HG02610 (cell line): ENCODE measurements at regions not wholly inside any gene's neighbourhood (a gene's known extent, or its start where the extent isn't known, plus 50 kb on each side); places are given as distances from the start of the nearest gene placed in this dataset.
"Not testable (repeated sequence)": the region's sequence is repeated elsewhere in the genome, so short reads cannot be mapped to it uniquely, and the experiment has no call there.

Experiments used
- ATAC-seq: cut with Tn5 transposase; IDR thresholded peaks from one replicate; pipeline ENCODE4 v1.9.1; 2021; ENCODE audit warnings: mild to moderate bottlenecking, moderate library complexity; ENCODE audit not compliant: unreplicated experiment

DNA sequence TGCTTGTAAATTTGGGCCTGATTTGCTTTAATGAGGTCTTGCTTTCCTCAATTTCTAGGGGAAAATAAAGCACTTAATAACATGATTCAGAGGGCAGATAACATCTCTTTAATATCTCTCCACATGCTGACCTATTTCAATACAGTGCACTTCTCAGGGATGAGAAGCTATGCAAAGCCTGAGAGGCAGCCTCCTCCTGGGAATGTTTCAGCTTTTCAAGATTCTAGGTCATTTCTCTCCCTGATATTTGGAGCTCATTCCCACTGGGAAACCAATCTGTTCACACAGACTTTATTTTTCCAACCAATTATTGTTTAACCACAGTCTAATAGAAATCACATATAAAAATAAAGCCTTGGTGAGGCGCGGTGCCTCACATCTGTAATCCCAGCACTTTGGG lies 67.0 kb upstream of the LSAMP start:
- ATAC-seq, result no peak

DNA sequence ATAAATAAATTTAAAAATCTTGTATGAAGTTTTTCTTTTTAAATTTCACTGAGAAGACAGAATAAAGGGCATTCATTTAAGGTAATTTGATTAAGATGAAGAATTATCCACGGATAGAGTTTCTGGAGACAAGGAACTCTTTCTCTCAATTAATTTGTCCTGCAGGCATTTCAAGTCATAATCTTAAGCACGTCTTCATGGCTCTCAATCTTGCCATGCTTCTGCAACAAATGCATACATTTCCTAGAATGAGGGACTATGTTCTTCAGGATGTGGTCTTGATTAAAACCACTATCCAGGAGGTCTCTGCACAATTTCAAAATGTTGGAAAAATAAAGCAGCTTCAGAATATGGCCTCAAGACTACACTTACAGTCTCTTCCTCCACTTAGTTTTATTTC lies 67.6 kb upstream of the LSAMP start:
- no peak for ATAC-seq

DNA sequence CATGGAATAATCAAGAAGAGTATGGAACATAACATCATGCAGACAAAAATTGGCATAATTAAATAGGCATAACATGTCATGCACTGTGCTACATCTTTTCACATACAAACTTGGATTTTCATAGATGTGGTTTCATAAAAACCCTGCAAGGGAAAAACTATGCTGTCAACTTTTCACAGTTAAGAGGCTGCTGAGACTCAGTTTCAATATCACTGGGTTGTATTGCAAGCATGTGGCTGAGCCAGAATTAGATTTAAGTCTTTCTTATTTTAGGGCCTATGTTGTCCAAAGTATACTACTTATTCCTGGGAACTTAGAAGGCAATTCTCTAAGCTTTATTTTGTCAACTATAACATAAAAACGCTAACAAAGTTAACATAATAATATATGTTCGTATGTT lies 70.7 kb upstream of the LSAMP start:
- no peak for ATAC-seq

GRCh38 chr3:116517308-116517707 lies 72.0 kb upstream of the LSAMP start:
- no peak for ATAC-seq

- not testable (repeated sequence) for ATAC-seq
Observed at GRCh38 chr3:116519101-116519500, 73.8 kb upstream of the LSAMP start.

DNA sequence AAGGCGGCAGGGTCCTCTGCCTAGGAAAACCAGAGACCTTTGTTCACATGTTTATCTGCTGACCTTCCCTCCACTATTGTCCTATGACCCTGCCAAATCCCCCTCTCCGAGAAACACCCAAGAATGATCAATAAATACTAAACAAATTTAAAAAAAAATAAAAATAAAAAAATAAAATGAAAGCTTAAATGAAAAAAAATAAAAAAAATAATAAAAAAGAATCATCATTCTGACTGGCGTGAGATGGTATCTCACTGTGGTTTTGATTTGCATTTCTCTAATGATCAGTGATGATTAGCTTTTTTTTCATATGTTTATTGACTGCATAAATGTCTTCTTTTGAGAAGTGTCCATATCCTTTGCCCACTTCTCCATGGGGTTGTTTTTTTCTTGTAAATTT lies 74.5 kb upstream of the LSAMP start:
- not testable (repeated sequence) for ATAC-seq

DNA sequence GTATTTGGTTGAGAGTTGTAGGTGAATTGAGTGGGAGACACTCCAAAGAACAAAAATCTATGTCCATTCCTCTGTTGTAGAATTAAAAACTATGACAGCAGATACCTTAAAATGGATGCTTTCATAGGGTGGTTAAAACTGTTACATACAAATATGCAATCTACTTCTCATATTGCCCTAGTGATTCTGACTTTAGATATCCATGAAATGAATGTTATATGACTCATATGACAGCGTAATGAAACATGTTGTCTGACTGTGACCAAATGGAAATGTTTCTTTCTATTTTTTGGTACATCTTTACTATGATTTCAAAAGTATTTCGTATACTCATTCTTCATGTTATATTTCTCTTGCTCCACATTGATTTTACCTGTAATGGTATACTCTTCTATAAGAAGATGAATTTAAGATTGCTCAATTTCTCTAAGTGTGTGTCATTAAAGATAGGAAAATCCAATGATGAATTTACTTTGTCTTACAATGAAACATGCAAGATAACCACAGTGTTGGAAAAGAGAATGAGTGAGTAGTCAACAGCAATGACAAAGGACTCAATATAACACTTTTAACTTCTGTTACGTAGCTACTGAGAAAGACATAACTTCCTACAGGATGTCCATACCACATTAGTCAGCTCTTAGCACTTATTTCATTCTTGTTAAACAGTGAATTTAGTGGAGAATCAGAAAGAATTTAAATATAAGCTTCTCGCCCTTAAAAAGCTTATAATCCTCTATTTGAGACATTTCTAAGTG lies 79.3 kb upstream of the LSAMP start:
- ATAC-seq, result no peak

DNA sequence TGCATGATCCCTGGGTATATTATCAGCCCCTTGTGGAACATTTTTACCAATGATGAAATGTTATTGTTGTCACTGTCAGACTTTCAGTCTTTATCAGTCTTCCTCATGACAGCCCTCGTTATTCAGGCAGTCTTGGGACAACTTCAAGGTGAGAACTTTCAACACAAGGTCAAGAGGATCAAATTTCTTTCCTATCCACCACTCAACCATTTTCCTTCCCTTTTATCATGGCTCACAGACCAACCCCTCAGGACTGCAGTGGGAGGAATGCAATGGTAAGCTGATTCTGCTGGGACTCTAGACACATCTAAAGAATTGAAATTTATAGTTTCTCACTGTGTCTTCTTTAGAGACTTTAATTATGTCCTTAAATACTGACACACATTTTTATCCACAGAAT lies 107.0 kb upstream of the LSAMP start:
- no peak for ATAC-seq

- no peak for ATAC-seq
Observed at GRCh38 chr3:116553355-116553754, 108.1 kb upstream of the LSAMP start.

GRCh38 chr3:116561529-116561928 lies 116.2 kb upstream of the LSAMP start:
- ATAC-seq, result no peak

DNA sequence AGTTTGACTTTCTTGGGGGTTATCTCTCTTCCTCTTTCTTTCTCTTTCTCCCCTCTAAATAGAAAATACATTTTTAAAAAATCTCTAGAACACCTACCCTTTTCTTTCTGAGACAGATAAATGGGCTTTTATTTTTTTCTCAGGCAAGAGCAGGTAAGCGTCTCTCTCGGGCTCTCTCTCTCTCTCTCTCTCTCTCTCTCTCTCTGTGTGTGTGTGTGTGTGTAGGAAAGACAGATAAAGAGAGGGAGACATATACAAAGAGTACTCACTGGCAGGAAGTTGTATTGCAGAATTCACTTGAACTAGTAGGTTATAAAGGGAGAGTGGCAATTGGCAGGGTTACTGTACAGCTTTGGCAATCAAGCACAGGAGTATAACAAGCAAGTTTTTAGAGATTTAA lies 118.1 kb upstream of the LSAMP start:
- ATAC-seq, result no peak

GRCh38 chr3:116566478-116566960 lies 121.2 kb upstream of the LSAMP start:
- no peak for ATAC-seq

GRCh38 chr3:116569611-116570010 lies 124.3 kb upstream of the LSAMP start:
- ATAC-seq, result no peak

GRCh38 chr3:116579840-116580239 lies 129.7 kb upstream of the TUSC7 start:
- ATAC-seq, result no peak

DNA sequence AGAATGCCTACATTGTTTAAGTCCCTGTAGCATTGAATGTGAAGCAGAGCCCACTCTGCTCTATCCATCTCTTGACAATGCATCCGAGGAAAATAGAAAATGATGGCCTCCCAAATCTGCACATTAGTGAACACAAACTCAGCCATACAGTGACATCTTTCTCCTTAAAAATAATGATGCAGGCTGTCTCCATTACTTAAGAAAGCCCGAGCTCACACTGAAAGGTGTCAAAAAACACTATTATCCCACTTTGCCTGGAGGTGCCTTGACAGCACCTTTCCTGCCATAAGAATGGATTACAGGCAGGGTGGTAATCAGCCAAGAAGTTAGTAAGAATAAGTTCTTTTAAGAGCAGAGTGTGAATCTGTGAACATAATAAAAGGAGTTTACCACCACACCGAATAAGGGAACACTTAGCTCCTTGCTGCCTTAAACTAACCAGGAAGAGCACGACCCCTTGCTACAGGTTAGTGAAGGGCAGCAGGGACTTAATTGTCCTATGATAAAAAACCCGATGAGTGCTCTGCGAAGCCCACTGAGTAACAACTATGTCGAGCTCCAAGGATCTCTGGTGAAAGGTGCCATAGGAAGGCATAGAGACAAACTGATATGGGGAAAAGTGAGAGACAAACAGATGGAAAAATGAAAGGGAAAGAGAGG lies 123.2 kb upstream of the TUSC7 start:
- ATAC-seq, result no peak

DNA sequence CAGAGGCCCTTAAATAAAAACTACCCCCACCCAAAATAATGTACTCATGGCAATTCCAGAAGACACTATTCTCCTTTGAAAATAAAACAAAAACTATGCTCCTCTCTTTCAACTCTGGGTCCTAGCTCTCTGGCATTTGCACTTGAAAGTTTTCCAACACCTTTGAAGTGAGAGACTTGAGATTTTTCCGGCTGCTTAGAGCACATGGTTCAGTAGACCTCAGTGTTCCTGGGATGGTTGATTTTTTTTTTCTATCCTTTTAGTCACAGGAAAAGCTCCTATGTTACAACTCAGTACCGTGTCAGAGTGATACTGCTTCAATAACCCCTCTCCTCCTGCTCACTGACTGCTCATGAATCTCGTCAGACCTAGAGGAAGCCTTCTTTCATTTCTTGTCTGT lies 118.3 kb upstream of the TUSC7 start:
- no peak for ATAC-seq

DNA sequence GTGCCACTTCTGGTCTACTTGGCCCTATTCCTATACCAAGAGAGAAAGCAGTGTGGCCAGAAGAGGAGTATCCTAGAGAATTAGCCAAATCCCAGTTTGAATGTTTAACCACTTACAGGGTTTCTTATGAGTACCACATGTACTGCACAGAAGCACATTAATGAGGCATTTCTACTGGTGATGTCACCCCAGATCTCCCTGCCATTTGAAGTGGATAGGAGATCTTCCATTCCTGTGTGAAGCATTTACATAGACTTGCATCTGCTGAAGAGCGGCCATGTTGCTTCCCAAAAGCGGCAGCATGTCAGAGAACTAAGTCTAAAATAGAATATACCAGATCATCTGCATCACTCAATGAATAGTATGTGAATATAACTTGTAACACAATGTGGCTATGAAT lies 108.4 kb upstream of the TUSC7 start:
- ATAC-seq, result no peak

- no peak for ATAC-seq
Observed at GRCh38 chr3:116607205-116607604, 102.4 kb upstream of the TUSC7 start.

DNA sequence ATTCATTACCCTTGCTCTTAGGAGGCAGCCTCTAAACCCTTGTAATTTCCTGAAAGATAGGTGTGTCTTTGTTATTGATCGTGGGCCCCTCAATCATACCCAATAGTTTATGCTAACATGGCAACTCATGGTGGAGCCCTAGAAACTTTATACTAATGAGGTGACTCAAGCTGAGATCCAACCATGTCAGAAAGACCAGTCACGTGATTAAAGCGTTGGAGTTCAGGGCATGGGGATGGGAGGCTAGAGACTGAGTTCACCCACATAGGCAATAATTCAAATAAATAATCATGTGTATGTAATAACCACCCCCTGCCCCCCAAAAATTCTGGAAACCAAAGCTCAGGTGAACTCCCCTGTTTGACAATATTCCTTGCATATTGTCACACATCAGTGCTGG lies 99.5 kb upstream of the TUSC7 start:
- ATAC-seq, result no peak

DNA sequence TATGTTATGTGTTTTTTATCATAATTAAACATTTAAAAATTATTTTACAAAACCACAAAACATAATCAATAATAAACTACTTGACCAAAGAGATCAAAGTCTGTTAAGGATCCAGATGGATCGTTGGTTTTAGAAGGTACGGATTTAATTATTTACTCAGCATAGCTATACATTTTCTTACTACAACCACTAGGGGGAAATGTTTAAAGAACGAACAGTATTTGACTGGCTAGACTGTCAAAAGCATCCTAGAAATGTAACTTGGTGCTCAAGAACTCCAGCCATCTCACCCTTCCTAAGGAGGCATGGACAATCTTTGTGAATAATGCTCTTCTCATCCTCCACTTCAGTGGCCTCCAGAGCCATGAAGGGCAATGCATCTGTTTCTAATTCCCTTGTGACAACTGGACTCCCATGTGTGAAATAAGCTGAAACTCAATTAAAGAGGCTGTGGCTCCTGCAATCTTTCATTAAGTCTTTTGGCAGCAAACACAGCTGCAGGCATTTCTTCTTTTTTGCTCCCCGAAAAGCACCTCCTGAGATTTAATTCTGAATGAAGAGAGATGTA lies 94.7 kb upstream of the TUSC7 start:
- ATAC-seq, result peak; percentile 40

DNA sequence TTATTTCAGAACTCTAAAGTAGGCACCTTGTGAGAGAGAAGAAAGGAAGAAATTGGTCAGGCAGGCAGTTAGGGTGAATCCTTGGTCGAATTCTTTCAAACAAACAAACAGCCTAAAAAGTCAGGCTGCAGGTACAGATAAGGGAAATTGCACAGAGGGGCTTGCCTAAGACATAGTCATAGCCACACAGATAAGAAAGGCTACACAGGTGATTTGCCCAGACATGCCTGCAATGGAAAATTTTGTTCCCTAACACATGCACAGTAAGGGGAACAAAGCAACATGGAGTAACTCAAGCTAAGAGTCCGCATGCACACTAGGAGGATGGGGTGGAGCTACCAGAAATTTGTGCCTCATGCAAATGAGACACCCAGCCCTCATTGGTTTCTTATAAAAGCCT lies 91.4 kb upstream of the TUSC7 start:
- ATAC-seq, result no peak

DNA sequence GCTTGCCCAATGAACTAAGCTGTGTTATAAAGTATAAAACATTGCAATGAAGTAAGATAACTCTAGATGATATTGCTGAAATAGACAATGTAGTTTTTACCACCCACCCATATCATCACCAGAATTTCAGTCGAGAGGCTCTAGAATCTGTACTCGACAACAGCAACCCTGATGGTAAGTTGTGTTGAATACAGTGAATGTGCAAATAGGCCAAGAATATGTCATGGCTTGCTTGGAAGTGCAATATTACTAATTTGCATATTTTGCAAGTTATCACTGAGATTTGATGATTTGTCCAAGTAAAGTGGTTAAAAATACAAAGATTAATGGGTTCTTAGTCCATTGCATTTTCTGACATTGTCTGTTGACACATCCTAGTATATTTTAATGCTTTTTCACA lies 90.6 kb upstream of the TUSC7 start:
- ATAC-seq, result no peak
